ENCODE measurements at regions not wholly inside any gene's neighbourhood (a gene's known extent, or its start where the extent isn't known, plus 50 kb on each side); places are given as distances from the start of the nearest gene placed in this dataset.

- TF ChIP-seq HMGXB4 (CRISPR knock-in tag; IDR thresholded peaks at IDR 0.05; ENCODE audit: borderline replicate concordance) (no peak), PHF8 (IDR thresholded peaks at IDR 0.05; ENCODE audit: borderline replicate concordance, low read depth) (no peak), CEBPB (IDR thresholded peaks at IDR 0.05) (no peak), SMC3 (IDR thresholded peaks at IDR 0.05) (no peak), JUN (IDR thresholded peaks at IDR 0.05) (no peak)
Measured at GRCh38 chr9:82679472-82679871, 383.5 kb downstream of the RASEF start (continued).

- CTCF ChIA-PET = no interaction called here
- Histone ChIP-seq H3K27ac (no peak overlapping the region), H3K4me3 (no peak overlapping the region), H3K4me2 (no peak overlapping the region), H3K9me3 (no peaks in the 10 kb centered on the region), H3K4me1 (no peaks in the 10 kb centered on the region)
- TF ChIP-seq HOXB13 (CRISPR knock-in tag; IDR thresholded peaks at IDR 0.05; ENCODE audit: low read depth) = no peak
- TF ChIP-seq FOSL2 (IDR thresholded peaks at IDR 0.05) = no peak
- no peak for TF ChIP-seq FOSL2 (CRISPR knock-in tag; IDR thresholded peaks at IDR 0.05)
- no peak for TF ChIP-seq HEYL (CRISPR knock-in tag; IDR thresholded peaks at IDR 0.05)
- no peak for TF ChIP-seq KDM1A (IDR thresholded peaks at IDR 0.05; ENCODE audit: low read depth)
- TF ChIP-seq JUNB (IDR thresholded peaks at IDR 0.05) = no peak
- no peak for TF ChIP-seq SMC3 (IDR thresholded peaks at IDR 0.05)
- no peak for TF ChIP-seq HDAC2 (IDR thresholded peaks at IDR 0.05)
- TF ChIP-seq MAFK (IDR thresholded peaks at IDR 0.05; ENCODE audit: partially characterized antibody) = no peak
- TF ChIP-seq RCOR1 (IDR thresholded peaks at IDR 0.05; ENCODE audit: low read depth, low read length) = no peak
- no peak for TF ChIP-seq FOXS1 (CRISPR knock-in tag; IDR thresholded peaks at IDR 0.05)
- no peak for TF ChIP-seq BHLHE40 (IDR thresholded peaks at IDR 0.05; ENCODE audit: low read depth, low read length)
- no peak for TF ChIP-seq MAZ (IDR thresholded peaks at IDR 0.05; ENCODE audit: borderline replicate concordance, low read depth, low read length)
- no peak for TF ChIP-seq MAX (IDR thresholded peaks at IDR 0.05)
- TF ChIP-seq HES2 (IDR thresholded peaks at IDR 0.05) = no peak
- 30% methylated on average over 13 of the region's 13 CpGs for WGBS (ENCODE audit: missing lambda C conversion rate)
- no peak for FAIRE-seq
- DNase-seq (ENCODE audit: low read depth in 1 of 2, low spot score in 1 of 2) = no peak
- POLR2A ChIA-PET = no interaction called here
- ATAC-seq = no peak
Measured at GRCh38 chr9:82680179-82680935, 382.6 kb downstream of the RASEF start.

- Histone ChIP-seq H3K4me1 (no peaks in the 10 kb centered on the region), H3K9me3 (no peaks in the 10 kb centered on the region), H3K27ac (no peak overlapping the region), H3K4me3 (no peak overlapping the region), H3K4me2 (no peak overlapping the region)
- ChIA-PET CTCF (interaction anchor here (1.1 kb wide), 1 partner anchor 280 kb away, joined by 3 read pairs; no protein-coding TSS in a partner anchor), POLR2A (no interaction called here)
- FAIRE-seq (no peak), DNase-seq (ENCODE audit: low read depth in 1 of 2, low spot score in 1 of 2) (no peak), ATAC-seq (no peak)
- no peak for TF ChIP-seq BHLHE40 (IDR thresholded peaks at IDR 0.05; ENCODE audit: low read depth, low read length)
- no peak for TF ChIP-seq HMGXB4 (CRISPR knock-in tag; IDR thresholded peaks at IDR 0.05; ENCODE audit: borderline replicate concordance)
- no peak for TF ChIP-seq ATOH8 (CRISPR knock-in tag; IDR thresholded peaks at IDR 0.05; ENCODE audit: low read depth)
- TF ChIP-seq ZC3H11A (IDR thresholded peaks at IDR 0.05) = no peak
- no peak for TF ChIP-seq RARB (CRISPR knock-in tag; IDR thresholded peaks at IDR 0.05)
- no peak for TF ChIP-seq ELK1 (IDR thresholded peaks at IDR 0.05; ENCODE audit: low read depth, low read length)
- TF ChIP-seq HOXB13 (CRISPR knock-in tag; IDR thresholded peaks at IDR 0.05; ENCODE audit: low read depth) = no peak
Measured at GRCh38 chr9:82681809-82682208, 381.1 kb downstream of the RASEF start.

All from A549 (cell line).